Prostate gland (tissue), 1 donor: ENCODE measurements at regions not wholly inside any gene's neighbourhood (a gene's known extent, or its start where the extent isn't known, plus 50 kb on each side); places are given as distances from the start of the nearest gene placed in this dataset.

Experiments used
- POLR2A ChIP-seq: fragments of 450-650 bp; IDR thresholded peaks from one replicate; pipeline ENCODE4 v1.6.1; 2016; ENCODE audit warnings: antibody characterized with exemption, mild to moderate bottlenecking
- POLR2AphosphoS5 ChIP-seq: sonication (generic); formaldehyde crosslinking; IDR thresholded peaks from one replicate; pipeline ENCODE4 v1.6.1; 2017; ENCODE audit warnings: antibody characterized with exemption

DNA sequence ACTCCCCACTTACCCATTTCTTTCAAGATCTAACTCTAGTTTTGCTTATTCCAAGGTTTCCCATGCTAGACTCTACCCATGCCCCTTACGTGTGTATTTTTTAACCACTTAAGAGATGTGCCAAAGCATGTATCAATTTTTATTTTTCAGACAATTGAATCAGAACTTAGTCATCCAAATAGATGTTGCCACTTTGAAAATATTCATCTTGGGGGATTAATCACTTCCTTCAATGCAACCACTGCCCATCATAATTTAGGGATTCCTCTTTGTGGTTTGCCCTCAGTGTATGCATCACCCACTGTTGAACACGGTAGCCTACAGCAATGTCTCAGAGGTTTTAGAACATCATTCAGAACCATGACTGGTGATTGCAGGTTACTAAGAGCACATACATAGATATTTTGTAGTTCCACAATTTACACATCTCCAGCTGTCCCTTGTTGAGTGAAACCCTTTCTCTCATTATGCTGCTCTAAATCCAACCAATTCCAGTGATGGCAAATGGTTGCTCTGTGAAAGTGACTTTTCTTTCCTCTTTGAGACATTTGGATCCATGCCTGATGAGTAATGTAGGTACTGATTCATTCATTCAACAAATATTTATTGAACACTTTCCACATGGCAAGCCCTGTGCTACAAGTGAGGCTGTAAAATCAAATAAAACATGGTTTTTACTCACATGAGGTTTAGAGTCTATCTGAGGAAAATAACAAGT is 60.6 kb upstream of the SERP2 start:
- TF ChIP-seq POLR2AphosphoS5 (peak; percentile 84), POLR2A (no peak)
